Inferior parietal cortex (tissue), 1 donor: ENCODE measurements at regions not wholly inside any gene's neighbourhood (a gene's known extent, or its start where the extent isn't known, plus 50 kb on each side); places are given as distances from the start of the nearest gene placed in this dataset.
"Not testable (repeated sequence)": the region's sequence is repeated elsewhere in the genome, so short reads cannot be mapped to it uniquely, and the experiment has no call there.

ENCODE experiments used
- DNase-seq: peaks from one replicate; pipeline ENCODE4 v3.0.0-alpha.2; 2016; ENCODE audit errors: extremely low spot score

DNA sequence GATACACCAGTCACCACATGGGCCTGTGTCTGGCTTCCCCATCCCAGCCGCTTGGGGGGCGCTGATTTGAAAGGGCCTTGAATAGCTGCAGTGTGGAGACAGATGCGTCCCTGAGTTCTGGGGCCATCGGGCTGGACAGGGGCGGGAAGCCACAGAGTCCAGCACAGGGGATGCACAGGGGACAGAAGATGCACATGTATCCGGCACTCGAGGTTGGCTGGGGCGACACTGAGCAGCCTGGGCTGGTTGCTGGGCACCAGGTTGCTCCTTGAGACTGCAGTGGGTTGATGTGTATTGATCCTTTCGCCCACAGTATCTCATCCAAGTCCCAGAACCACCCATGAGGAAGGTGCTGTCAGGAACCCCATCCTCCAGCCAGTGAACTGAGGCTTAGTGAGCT, 99.3 kb upstream of the SYT13 start:
- no peak for DNase-seq

- no peak for DNase-seq
Measured at GRCh38 chr11:45384711-45385241, 98.6 kb upstream of the SYT13 start.

DNA sequence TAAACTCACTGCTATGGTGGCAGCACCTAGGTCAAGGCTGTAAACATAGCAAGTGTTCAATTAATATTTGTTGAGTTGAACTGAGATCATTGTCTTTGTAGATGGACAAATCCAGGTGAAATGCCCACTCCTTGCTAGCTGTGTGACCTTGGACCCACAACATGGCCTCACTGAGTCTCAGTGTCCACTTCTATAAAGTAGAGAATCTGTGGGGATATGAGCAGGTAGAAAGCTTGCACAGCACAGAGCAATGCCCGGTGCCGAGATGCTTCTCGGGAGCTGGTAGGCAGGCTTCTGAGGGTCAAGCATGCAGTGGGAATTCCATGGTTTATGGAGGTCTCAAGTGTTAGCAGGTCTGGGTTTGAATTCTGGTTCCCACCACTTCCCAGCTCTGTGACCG, 97.9 kb upstream of the SYT13 start:
- DNase-seq: no peak

GRCh38 chr11:45383224-45383623, 97.1 kb upstream of the SYT13 start:
- no peak for DNase-seq

DNA sequence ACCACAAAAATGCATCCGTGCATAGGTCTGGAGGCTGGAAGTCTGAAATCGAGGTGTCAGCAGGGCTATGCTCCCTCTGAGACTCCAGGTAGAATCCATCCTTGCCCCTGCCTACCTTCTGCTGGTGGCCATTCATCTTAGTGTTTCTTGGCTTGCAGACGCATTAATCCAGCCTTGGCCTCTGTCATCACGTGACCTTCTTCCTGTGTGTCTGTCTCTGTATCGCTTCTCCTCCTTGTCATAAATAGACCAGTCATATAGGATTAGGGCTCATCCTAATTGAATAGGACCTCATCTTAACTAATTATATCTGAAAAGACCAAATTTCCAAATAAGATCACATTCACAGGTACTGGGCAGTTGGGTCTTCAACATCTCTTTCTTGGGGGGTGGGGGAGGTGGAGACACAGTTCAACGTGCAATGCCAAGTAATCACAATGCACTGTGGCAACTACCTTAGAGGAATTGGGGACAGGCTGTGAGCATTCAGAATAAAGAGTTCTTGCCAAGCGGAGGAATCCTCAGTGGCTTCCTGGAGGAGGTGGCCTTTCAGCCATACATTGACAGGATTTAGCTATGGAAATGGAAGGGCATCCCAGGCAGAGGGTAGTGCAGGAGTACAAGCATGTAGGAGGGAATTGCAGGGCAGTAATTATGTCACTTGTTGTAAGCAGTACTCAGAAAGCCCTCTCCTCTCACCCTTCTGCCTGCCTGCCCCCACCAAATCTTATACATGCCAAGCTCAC, 96.2 kb upstream of the SYT13 start:
- DNase-seq: no peak

DNA sequence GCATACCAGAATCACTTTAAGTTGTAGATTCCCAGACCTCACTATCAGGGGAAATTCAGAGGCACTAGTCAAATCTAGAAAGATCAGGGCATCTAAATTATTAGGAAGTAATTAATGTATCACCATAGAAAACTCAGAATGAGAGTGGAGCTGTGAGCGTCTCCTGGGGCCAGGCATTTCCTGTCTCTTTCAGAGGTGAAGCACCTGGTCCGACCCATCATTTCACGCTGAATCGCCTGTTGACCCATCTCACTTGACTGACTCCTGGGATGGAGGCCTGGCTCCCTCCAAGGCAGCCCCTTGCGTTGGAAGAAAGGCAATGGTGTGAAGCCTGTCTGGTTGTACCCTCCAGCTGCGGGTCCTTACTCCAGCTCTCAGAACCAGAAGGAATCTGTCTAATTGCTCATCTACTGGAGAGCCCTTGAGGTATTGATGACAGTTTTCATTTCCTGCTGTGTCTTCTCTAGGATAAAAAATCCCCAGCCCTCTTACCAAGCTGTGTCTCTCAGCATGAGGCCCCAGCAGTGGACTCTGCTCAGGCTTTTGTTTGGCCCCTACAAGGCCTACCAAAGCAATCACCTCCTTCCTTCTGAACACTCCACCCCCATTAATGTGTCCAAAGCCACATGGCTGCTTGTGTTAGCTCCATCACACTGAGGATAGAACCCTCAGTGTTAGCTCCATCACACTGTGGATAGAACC, 93.2 kb upstream of the SYT13 start:
- no peak for DNase-seq

DNA sequence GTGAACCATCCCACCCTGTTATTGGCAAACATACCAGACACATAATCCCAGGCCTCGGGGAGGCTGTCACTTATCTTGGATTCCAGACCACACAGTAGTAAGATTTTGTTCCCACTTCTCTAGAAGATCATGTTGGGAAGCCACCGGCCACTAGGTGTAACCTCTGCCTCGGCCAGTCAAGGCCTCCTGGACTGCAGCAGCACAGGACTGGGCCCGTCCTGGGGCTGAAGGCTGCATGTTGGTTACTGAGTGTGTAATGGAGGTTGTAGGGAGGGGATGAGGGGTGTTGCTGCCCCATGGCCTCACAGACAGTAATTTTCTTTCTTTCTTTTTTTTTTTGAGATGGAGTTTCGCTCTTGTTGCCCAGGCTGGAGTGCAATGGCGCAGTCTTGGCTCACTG, 92.4 kb upstream of the SYT13 start:
- DNase-seq: no peak

DNA sequence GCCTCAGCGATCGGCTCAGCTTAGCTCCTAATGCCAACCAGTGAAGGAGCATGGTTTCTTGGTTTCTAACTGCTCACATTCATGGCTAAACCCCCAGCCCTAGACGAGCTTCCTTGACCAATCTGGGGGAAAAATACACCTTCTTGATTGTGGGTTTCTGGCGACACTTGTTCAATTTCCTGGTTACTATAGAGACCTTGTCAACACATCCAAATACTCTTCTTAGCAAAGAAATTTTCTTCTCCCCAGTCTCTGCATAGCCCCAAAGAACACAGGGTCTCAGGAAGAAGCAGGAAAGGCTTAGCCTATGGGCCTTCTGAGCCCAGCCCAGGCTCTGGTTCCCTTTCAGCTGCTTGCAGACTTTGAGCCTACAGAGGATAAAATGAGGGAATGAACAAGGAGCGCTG, 88.5 kb upstream of the SYT13 start:
- no peak for DNase-seq

DNA sequence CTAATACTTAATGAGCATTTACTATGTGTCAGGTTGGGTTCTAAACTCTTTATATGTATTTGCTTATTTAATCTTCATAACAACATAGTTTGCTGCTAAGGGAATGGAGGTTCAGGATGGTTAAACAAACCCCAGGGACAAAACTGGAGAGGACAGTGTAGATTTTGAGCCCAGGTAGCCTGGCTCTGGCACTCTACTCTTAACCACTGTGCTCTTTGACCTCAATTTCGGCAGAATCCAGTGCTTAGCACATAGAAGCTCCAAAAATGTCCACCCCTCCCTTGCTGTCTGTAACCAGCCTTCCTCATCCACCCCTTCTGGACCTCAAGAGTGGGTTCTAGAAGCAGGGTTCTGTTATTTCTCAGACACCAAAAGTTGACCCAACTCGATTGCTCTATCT, 88.0 kb upstream of the SYT13 start:
- DNase-seq: no peak

- no peak for DNase-seq
Measured at GRCh38 chr11:45373506-45374035, 87.4 kb upstream of the SYT13 start.

GRCh38 chr11:45372414-45372813, 86.3 kb upstream of the SYT13 start:
- DNase-seq: not testable (repeated sequence)

GRCh38 chr11:45371251-45372115, 85.3 kb upstream of the SYT13 start:
- peak; percentile 90 for DNase-seq

GRCh38 chr11:45369313-45369712, 83.2 kb upstream of the SYT13 start:
- no peak for DNase-seq

- DNase-seq: no peak
Measured at GRCh38 chr11:45368697-45369096, 82.6 kb upstream of the SYT13 start.

- no peak for DNase-seq
Measured at GRCh38 chr11:45366619-45367190, 80.6 kb upstream of the SYT13 start.

DNA sequence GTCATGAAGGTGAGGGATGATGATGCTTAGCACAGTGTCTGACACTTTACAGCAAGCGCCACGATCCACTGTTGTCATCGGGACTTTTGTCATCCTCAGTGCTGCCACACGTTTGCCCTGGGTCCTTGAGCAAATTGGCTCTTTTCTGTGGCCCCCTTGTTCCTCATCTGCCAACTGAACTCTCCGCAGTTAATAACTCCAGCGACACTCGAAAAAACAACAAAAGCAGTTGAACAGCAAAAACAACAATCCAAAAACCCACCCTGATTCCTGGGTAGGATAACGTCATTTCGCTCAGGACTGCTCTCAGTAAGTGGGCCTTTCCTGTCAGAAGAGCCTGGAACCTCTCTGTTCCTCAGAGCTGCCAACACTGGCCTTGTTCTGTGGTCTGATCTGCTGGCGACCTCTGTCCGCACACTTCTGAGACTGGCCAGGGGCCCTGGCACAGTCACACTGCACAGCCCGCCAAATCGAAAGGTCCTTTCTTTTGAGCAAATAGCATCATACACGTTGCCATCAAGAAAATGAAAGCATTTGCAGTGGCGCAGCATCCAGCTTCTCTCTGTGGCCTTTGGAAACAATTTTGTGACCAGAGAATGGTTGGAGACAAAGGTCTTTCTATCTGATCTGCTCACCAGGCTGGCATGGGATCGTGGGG, 79.9 kb upstream of the SYT13 start:
- DNase-seq: no peak

DNA sequence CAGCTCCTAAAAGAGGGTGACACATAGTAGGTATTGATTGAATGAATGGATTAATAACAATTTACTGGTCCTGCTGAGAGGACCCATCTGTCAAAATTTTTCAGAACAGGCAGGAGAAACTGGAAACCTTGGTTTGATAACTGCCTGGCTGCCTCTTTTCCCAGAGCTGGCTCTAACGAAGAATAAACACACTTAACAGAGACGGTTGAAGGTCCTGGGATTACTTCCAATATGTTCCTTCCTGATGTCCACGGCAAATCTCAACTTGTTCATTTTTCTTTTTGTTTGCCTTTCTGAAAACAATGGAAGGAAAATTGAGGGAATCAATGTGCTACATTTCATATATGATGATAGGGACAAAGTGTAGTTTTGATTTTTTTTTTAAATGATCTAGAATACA, 76.5 kb upstream of the SYT13 start:
- no peak for DNase-seq

- no peak for DNase-seq
Measured at GRCh38 chr11:45361551-45361950, 75.4 kb upstream of the SYT13 start.

DNA sequence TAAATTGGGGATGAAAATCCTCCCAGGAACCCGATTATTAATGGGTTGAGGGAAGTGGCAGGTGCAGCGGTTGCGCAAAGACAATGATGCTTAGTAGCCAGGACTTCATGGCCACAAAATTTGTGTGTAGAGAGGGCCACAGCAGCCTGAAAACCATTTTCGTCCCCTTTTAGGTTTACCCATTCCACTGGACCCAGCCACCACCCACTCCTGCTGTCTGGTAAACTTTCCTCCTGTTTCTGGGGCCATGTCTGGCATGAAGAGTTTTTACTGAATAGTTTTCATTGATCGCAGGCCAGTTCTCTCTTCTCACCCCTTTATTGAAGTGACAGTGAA, 69.5 kb upstream of the SYT13 start:
- DNase-seq: no peak

DNA sequence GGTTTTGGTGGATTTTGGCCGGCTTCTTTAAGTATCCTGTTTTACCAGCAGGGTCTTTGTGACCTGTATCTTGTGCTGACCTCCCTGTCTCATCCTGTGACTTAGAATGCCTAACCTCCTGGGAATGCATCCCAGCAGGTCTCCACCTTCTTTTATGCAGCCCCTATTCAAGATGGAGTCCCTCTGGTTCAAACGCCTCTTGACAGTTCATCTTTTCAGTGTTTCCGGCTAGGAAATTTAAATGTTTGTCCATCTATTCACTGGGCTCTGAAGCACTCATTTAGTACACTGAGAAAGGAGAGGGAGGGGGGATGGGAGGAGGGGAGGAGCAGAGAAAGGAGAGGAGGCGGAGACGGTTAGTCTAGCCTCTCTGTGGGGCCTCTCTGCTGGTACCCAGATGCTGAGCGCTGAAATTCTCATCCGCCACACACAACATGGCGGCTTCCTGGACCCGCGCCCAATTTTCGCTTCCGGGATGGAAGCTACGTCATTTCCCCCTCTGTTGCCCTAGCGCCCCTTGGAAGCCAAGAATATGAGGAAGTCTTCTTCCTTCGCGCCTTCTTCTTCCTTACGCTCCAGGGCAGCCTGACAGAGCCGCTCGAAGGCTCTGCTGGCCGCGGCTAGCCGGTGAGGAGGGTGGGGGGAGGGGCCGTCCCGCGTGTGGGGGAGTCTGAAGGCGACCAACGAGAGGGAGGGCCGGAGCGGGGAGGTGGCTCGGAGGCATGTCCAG, 69.0 kb upstream of the SYT13 start:
- DNase-seq: peak; percentile 91

- no peak for DNase-seq
Measured at GRCh38 chr11:45348729-45349128, 62.6 kb upstream of the SYT13 start.
